ENCODE measurements at regions not wholly inside any gene's neighbourhood (a gene's known extent, or its start where the extent isn't known, plus 50 kb on each side); places are given as distances from the start of the nearest gene placed in this dataset.

- TF ChIP-seq, protein P1, sequence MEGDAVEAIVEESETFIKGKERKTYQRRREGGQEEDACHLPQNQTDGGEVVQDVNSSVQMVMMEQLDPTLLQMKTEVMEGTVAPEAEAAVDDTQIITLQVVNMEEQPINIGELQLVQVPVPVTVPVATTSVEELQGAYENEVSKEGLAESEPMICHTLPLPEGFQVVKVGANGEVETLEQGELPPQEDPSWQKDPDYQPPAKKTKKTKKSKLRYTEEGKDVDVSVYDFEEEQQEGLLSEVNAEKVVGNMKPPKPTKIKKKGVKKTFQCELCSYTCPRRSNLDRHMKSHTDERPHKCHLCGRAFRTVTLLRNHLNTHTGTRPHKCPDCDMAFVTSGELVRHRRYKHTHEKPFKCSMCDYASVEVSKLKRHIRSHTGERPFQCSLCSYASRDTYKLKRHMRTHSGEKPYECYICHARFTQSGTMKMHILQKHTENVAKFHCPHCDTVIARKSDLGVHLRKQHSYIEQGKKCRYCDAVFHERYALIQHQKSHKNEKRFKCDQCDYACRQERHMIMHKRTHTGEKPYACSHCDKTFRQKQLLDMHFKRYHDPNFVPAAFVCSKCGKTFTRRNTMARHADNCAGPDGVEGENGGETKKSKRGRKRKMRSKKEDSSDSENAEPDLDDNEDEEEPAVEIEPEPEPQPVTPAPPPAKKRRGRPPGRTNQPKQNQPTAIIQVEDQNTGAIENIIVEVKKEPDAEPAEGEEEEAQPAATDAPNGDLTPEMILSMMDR (IDR thresholded peaks at IDR 0.05): no peak
- TF ChIP-seq TAF1 (IDR thresholded peaks at IDR 0.05; ENCODE audit: borderline replicate concordance, low read depth, low read length) (no peak), GATA2 (CRISPR knock-in tag; IDR thresholded peaks at IDR 0.05) (no peak), EP300 (IDR thresholded peaks at IDR 0.05; ENCODE audit: borderline replicate concordance in 1 of 2, low read depth in 1 of 2, low read length in 1 of 2) (no peak), RCOR1 (IDR thresholded peaks at IDR 0.05; ENCODE audit: low read length) (no peak), SIN3A (IDR thresholded peaks at IDR 0.05; ENCODE audit: borderline replicate concordance, low read depth, low read length) (no peak), RXRA (IDR thresholded peaks at IDR 0.05; ENCODE audit: borderline replicate concordance, low read depth) (no peak), SMC3 (IDR thresholded peaks at IDR 0.05; ENCODE audit: low read depth, low read length) (no peak), FOSL2 (IDR thresholded peaks at IDR 0.05; ENCODE audit: borderline replicate concordance, low read depth) (no peak), FOXJ3 (CRISPR knock-in tag; IDR thresholded peaks at IDR 0.05) (no peak), EZH2phosphoT487 (IDR thresholded peaks at IDR 0.05; ENCODE audit: borderline replicate concordance, low read depth) (no peak), GABPA (IDR thresholded peaks at IDR 0.05; ENCODE audit: low read depth) (no peak)
- TF ChIP-seq, protein P2, sequence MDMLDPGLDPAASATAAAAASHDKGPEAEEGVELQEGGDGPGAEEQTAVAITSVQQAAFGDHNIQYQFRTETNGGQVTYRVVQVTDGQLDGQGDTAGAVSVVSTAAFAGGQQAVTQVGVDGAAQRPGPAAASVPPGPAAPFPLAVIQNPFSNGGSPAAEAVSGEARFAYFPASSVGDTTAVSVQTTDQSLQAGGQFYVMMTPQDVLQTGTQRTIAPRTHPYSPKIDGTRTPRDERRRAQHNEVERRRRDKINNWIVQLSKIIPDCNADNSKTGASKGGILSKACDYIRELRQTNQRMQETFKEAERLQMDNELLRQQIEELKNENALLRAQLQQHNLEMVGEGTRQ (IDR thresholded peaks at IDR 0.05; ENCODE audit: borderline replicate concordance, low read depth, low read length): no peak
- TF ChIP-seq, protein P3, sequence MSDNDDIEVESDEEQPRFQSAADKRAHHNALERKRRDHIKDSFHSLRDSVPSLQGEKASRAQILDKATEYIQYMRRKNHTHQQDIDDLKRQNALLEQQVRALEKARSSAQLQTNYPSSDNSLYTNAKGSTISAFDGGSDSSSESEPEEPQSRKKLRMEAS (IDR thresholded peaks at IDR 0.05; ENCODE audit: low read depth): no peak
These were observed 269.9 kb upstream of the PLEKHG7 start for GRCh38 chr12:92432724-92433441.
